Activated T-cell treated with anti-CD3 and anti-CD28 coated beads, Interleukin-2, amount 50 U/mL, for 4 hours (primary cell): ENCODE measurements at regions not wholly inside any gene's neighbourhood (a gene's known extent, or its start where the extent isn't known, plus 50 kb on each side); places are given as distances from the start of the nearest gene placed in this dataset.
A peak's percentile ranks its signal among the peaks of the same experiment; 100 is the strongest.
"Not testable (repeated sequence)": the region's sequence is repeated elsewhere in the genome, so short reads cannot be mapped to it uniquely, and the experiment has no call there.

Experiments used
- ATAC-seq, 2 donors: fragments of 200-7000 bp; cut with Tn5 transposase; one replicate each; pipeline ENCODE4 v1.10.0; 2021
- DNase-seq: peaks from one replicate; pipeline ENCODE4 v3.0.0-alpha.2; 2020
- H3K27me3 Mint-ChIP-seq: one replicate; pipeline ENCODE4 v1.8.0; 2021; ENCODE audit warnings: low read depth, mixed read lengths
- H3K36me3 Mint-ChIP-seq: one replicate; pipeline ENCODE4 v1.8.0; 2022; ENCODE audit warnings: mixed read lengths; ENCODE audit not compliant: insufficient read depth
- H3K4me1 Mint-ChIP-seq: one replicate; pipeline ENCODE4 v1.8.0; 2021; ENCODE audit warnings: low read depth, mixed read lengths
- H3K4me3 Mint-ChIP-seq: one replicate; pipeline ENCODE4 v1.8.0; 2021; ENCODE audit warnings: mild to moderate bottlenecking, moderate library complexity, mixed read lengths
- H3K9me3 Mint-ChIP-seq: one replicate; pipeline ENCODE4 v1.8.0; 2021; ENCODE audit warnings: mixed read lengths

DNA sequence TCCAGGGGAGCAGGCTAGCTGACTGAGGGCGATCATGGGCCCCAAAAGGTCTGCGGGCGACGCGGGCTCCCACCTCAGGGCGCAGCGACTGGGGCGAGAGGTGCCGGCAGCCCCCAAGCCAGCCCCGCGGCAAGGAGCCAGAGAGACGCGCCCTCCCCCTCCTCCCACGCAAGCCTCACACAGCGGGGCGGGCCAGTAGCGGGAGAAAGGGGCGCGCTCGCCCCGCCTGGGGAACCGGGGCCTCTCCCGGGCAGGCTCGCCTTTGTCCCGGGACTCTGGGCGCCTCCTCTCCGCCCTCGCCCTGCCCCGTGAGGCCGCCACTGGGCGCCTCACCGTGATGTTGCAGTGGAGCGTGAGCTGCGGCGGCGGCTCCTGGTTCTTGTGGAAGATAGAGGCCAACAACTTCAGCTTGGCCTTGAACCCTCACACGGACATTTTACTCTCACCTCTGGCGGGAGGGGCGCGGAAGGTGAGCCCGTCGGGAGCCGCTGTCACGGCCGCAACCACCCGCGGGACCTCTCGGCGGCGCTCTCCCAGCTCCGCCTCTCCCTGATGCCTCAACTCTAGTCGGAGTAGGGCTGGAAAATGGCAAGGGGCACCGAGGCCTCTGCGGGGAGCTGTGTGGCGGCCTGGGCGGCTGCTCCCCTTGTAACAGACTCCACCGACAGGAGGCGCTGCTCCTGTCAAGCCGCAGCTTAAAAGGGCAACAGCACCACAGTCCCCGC lies 100.5 kb upstream of the ZSCAN2 start:
- H3K4me1 Mint-ChIP-seq, H3K27me3 Mint-ChIP-seq, H3K36me3 Mint-ChIP-seq, H3K9me3 Mint-ChIP-seq, H3K4me3 Mint-ChIP-seq, ATAC-seq: not testable (repeated sequence)
- peak; percentile 36 for DNase-seq

DNA sequence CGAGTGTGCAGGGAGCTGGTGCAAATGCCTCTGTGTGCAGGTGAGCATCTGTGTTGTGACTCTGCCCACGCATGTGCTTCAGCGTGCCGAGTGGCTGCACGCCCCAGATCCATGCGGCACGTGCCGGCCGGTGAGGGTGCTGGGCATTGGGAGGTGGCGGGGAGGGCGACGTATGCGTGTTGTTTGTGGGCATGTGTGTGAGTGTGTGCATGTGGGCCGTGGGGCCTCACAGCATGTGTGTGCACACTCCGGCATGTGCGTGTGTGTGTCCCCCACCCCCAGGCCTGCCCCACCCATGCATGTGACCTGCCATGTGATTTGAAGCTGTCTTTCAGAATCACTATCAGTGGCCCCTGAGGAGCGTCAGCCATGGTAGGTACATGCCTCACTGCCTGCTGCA lies 97.7 kb upstream of the ZSCAN2 start:
- H3K27me3 Mint-ChIP-seq, H3K4me1 Mint-ChIP-seq, H3K9me3 Mint-ChIP-seq, H3K36me3 Mint-ChIP-seq, ATAC-seq, H3K4me3 Mint-ChIP-seq, DNase-seq: not testable (repeated sequence)

DNA sequence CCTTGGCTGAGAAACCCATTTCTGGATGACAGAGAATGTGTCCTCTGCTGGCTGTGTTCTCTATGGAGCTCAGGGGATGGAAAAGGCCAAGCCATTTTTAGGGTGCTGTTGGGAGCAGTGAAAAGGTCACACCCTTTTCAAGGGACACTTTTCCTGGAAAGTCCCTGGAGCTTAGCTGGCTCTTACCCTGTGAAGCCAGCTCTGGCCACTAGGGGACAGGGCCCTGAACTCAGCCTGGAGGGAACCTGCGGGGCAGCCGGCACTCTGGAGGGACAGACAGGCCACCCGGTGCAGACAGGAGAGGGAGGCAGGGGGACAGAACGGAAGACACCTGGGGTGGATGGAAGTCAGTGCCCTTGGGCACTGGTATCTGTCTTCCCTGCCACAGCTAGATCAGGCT lies 95.3 kb upstream of the ZSCAN2 start:
- ATAC-seq, H3K9me3 Mint-ChIP-seq, H3K4me3 Mint-ChIP-seq, DNase-seq, H3K27me3 Mint-ChIP-seq, H3K36me3 Mint-ChIP-seq, H3K4me1 Mint-ChIP-seq: not testable (repeated sequence)

DNA sequence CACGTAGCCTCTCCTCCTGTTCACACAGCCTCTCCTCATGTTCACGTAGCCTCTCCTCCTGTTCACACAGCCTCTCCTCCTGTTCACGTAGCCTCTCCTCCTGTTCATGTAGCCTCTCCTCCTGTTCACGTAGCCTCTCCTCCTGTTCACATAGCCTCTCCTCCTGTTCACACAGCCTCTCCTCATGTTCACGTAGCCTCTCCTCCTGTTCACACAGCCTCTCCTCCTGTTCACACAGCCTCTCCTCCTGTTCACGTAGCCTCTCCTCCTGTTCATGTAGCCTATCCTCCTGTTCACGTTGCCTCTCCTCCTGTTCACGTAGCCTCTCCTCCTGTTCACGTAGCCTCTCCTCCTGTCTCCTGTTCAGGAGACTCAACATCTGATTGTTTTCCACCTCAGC lies 88.5 kb upstream of the ZSCAN2 start:
- not testable (repeated sequence) for H3K27me3 Mint-ChIP-seq, H3K4me1 Mint-ChIP-seq, H3K36me3 Mint-ChIP-seq, H3K4me3 Mint-ChIP-seq, H3K9me3 Mint-ChIP-seq, ATAC-seq, DNase-seq

DNA sequence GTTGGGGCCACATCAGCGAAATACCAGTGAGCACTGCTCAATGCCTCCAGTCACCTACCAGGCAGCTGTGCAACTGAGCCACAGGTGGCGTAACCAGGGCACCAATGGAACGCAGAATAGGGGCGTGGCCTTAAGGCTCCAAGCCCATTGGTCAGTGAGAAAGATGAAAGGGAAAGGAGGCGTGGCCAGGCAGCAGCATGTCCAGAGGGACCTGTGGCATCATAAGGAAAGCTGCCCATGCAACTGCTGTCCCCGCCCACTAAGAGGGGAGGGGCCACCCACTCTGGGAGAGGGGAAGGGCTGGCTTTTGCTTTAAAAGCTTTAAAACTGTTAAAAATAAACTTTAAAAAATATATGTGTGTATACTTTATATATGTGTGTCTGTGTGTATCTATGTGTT lies 84.0 kb upstream of the ZSCAN2 start:
- not testable (repeated sequence) for H3K4me3 Mint-ChIP-seq, H3K27me3 Mint-ChIP-seq

DNA sequence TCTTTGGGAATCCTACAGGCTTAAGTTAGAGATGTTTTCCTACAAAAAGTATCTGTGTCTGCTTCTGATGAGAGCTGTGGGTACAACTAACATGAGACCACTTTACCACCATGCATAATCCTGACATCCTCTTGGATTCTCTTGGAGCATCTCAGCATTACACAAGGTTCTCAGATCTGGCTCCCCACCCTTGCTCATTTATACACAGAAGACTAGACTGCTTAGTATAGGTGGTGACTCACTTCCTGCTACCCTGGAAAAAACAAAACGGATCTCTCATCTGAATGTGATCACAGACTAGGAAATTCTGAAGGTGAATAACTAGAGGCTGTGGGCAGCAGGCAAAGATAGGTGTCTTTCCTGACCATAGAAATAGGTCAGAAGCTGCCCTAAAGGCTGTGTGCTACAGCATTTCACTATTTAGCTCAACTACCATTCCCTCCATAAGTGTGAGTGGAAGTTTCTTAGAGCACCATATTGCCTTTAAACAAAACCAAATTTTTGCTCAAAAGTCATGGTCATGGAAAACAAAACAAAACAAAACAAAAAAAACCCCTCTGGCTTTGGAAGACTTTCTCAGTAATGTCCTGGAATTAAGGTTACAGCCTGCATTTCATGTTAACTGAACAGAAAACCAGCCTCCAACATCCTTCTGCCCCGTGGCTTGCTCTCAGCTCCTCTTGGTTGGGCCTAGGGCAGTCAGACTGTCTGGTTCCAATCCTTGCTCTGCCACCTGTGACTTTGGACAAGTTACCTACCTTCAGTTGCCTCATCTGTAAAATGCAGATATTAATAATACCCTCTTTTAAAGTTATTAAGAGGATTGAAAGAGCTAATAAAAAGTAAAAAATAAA lies 75.1 kb upstream of the ZSCAN2 start:
- not testable (repeated sequence) for H3K36me3 Mint-ChIP-seq, H3K4me3 Mint-ChIP-seq, H3K27me3 Mint-ChIP-seq, DNase-seq, H3K9me3 Mint-ChIP-seq, H3K4me1 Mint-ChIP-seq
- peak; percentile 88 to 94 for ATAC-seq

More for the DNA sequence above, 84.0 kb upstream of the ZSCAN2 start:
- H3K9me3 Mint-ChIP-seq, H3K4me1 Mint-ChIP-seq, ATAC-seq, DNase-seq, H3K36me3 Mint-ChIP-seq: not testable (repeated sequence)

DNA sequence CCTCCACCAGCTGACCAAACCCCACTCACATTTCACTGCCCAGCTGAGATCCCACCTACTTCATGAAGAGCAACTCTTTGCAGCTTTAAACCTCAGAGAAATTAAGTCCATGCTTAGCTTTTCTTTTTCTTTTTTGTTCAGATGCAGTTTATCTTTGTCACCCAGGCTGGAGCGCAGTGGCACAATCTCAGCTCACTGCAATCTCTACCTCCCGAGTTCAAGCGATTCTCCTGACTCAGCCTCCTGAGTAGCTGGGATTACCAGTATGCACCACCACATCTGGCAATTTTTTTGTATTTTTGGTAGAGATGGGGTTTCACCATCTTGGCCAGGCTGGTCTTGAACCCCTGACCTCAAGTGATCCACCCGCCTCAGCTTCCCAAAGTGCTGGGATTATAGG lies 70.1 kb upstream of the ZSCAN2 start:
- not testable (repeated sequence) for H3K9me3 Mint-ChIP-seq, ATAC-seq, H3K4me3 Mint-ChIP-seq, H3K27me3 Mint-ChIP-seq, DNase-seq, H3K36me3 Mint-ChIP-seq
- H3K4me1 Mint-ChIP-seq, result peaks cover 14% of the 10 kb centered on the region

DNA sequence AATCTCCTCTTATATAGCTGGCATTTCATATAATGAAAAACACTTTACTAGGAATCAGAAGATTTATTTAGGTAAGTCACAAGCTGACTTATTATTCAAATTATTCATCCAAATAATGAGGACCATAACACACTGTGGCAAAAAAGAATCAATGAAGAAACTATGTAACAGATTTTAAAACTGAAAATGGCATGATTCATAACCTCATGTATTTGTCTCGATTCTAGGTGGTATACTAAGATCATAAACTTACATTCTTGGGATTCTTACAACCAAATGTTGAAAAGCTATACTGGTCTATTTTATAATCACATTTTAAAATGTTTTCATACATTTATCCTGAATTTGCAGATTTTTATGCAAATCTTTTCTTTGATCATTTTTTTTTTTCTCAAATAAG lies 69.6 kb upstream of the ZSCAN2 start:
- not testable (repeated sequence) for H3K36me3 Mint-ChIP-seq, H3K27me3 Mint-ChIP-seq, H3K9me3 Mint-ChIP-seq, DNase-seq, H3K4me3 Mint-ChIP-seq, ATAC-seq
- peaks cover 13% of the 10 kb centered on the region for H3K4me1 Mint-ChIP-seq

DNA sequence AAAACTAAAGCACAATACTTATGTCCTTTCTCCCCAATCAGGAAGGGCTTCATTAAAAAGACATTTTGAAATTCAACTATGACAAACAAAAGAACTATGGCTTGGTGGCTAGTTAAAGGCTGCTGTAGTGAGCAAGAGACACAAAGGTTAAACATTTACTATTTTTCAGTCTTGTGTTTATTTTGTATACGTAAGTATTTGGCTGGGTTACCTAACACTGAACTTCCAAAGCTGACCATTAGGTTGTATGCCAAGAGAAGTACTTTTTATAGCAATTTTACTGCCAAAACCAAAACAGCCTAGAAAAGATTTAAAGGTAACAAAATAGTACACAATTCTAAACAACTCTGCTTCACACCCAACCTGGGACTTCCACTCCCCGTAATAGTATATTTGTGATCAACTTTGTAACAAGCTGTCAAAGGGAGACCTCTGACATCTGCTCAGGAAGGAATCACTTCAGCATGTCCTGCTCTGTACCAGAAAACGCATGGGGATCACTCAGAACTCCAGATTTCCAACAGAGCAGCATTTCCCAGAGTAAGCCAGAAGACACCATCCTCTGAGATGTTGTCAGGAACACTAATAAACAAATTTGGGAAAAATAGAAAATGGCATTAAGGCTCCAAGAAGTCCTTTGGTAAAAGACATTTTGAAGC lies 69.0 kb upstream of the ZSCAN2 start:
- peaks cover 11% of the 10 kb centered on the region for H3K4me1 Mint-ChIP-seq
- not testable (repeated sequence) for H3K9me3 Mint-ChIP-seq, H3K27me3 Mint-ChIP-seq, H3K36me3 Mint-ChIP-seq, DNase-seq, ATAC-seq, H3K4me3 Mint-ChIP-seq

DNA sequence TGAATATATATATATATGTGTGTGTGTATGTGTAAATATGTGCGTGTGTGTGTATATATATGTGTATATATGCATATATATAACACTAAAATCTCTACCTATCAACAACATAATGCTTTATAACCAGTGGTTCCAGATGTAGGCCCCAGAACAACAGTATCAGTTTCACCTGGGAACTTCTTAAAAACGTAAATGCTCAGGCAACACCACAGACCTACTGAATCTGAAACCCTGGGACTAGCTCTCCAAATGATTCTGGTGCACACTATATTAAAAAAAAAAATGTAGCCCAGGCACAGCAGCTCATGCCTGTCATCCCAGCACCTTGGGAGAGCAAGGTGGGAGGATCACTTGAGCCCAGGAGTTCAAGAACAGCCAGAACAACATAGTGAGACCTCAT lies 67.1 kb upstream of the ZSCAN2 start:
- not testable (repeated sequence) for H3K27me3 Mint-ChIP-seq, DNase-seq, H3K4me3 Mint-ChIP-seq, ATAC-seq, H3K9me3 Mint-ChIP-seq
- peaks cover 12% of the 10 kb centered on the region for H3K36me3 Mint-ChIP-seq
- H3K4me1 Mint-ChIP-seq, result peaks cover 10% of the 10 kb centered on the region

DNA sequence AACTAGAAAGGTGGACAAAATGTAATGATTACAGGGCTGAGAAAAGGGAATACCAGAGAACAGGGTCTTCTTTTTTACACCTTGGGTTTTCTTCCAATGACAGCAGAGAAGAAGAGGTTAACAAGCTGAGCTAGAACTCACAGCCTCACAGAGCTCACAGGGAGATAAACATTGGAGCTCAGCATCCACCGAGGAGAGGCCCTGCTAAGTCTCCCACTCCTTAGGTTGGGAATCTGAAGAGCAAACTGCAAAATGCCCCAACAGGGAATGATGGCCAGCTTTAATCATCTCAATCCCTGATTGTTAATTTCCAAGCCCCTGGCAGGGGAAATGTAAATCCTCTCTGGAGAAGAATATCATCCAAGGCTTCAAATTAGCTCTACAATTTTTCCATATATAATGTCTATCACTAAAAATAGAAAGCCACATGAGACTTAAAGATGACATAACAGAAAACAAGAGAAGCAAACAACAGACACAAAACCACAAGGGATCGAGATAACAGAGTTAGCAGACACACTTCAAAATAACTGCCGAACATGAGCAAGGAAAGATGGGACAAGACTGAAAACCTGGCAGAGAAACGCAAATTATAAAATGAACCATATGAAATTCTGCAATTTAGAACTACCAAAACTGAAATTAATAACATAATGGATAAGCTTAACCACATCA lies 66.1 kb upstream of the ZSCAN2 start:
- not testable (repeated sequence) for DNase-seq, H3K36me3 Mint-ChIP-seq, H3K27me3 Mint-ChIP-seq, H3K4me3 Mint-ChIP-seq, ATAC-seq, H3K9me3 Mint-ChIP-seq
- H3K4me1 Mint-ChIP-seq, result peaks cover 10% of the 10 kb centered on the region

DNA sequence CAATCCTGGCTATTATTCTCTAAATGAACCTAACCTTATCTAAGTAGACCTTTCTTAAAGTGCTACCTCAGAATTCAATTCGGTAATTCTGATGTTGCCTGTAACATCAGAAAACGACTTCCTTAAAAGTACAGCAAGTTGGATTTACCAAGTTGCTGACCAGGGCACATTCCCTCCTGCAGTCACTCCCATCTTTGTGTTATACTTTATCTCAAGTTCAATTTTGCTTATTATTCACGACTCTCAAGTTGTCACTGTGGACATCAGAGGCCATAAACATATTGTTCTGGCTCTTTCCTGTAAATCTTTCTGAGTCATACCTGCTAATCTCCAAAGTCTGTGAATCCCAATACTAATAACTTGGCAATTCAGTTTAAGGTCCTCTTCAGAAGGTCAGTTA lies 64.6 kb upstream of the ZSCAN2 start:
- not testable (repeated sequence) for DNase-seq

DNA sequence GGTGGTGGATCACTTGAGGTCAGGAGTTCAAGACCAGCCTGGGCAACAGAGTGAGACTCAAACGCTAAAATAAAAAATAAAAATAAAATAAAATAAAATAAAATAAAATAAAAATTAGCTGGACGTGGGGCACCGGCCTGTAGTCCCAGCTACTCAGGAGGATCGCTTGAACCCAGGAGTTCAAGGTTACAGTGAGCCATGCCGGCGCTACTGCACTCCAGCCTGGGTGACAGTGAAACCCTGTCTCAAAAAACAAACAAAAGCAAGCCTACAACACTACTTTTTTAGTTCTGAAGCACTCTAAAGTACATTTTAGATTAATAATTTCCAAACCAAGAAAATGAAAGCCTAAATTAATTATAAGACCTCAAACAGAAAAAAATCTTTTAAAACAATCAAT lies 56.2 kb upstream of the ZSCAN2 start:
- H3K4me1 Mint-ChIP-seq, result peaks cover 13% of the 10 kb centered on the region
- H3K4me3 Mint-ChIP-seq, H3K36me3 Mint-ChIP-seq, H3K27me3 Mint-ChIP-seq, H3K9me3 Mint-ChIP-seq, DNase-seq, ATAC-seq: not testable (repeated sequence)

More for the DNA sequence above, 64.6 kb upstream of the ZSCAN2 start:
- not testable (repeated sequence) for H3K4me3 Mint-ChIP-seq, H3K27me3 Mint-ChIP-seq, H3K36me3 Mint-ChIP-seq, H3K9me3 Mint-ChIP-seq, ATAC-seq
- peaks cover 10% of the 10 kb centered on the region for H3K4me1 Mint-ChIP-seq

DNA sequence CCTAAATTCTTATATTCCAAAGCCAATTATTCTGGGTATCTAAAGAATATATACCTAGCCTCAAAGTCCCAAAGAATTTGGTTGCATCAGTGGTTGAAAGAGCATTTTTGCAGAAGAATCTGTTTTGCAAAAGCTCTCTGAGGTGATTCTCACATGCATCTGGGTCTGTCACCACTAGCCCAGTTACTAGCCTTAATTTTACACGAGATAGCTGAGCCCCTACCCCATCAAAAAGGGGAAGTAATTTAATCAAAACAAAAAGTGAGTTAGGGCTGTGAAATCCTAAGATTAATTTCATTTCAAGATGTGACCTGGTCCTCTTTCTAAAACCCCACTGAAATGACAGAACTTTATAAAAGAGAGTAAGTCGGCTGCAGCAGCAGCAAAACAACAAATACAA lies 53.7 kb upstream of the ZSCAN2 start:
- H3K4me3 Mint-ChIP-seq, ATAC-seq, H3K9me3 Mint-ChIP-seq, DNase-seq, H3K27me3 Mint-ChIP-seq: not testable (repeated sequence)
- H3K4me1 Mint-ChIP-seq, result peaks cover 13% of the 10 kb centered on the region
- H3K36me3 Mint-ChIP-seq, result peaks cover 16% of the 10 kb centered on the region
